CD4-positive, alpha-beta T cell (primary cell): ENCODE measurements at regions not wholly inside any gene's neighbourhood (a gene's known extent, or its start where the extent isn't known, plus 50 kb on each side); places are given as distances from the start of the nearest gene placed in this dataset.

Source experiments
- ATAC-seq: fragments of 200-7000 bp; cut with Tn5 transposase; one replicate; pipeline ENCODE4 v1.10.0; 2022; ENCODE audit warnings: mild to moderate bottlenecking; ENCODE audit not compliant: poor library complexity
- CTCF ChIA-PET: fragments of 350-600 bp; sonication (Branson Sonifier 250); formaldehyde crosslinking; loops from one replicate; lab custom pipeline; 2021; ENCODE audit warnings: antibody characterized with exemption, inconsistent platforms; lab: Charles Lee
- POLR2A ChIA-PET: fragments of 350-600 bp; sonication (Branson Sonifier 250); formaldehyde crosslinking; loops from one replicate; lab custom pipeline; 2021; ENCODE audit warnings: antibody characterized with exemption, inconsistent platforms; lab: Charles Lee
- DNase-seq, 14 experiments: peaks; one replicate each; pipeline ENCODE4 v3.0.0-alpha.2; 2013 to 2020; ENCODE audit warnings: mixed read lengths in 2 of 14
- H3K27ac ChIP-seq, 2 donors: one replicate each; pipeline versions ENCODE4 v1.5.1 to v1.7.0; 2013; ENCODE audit warnings: low read length in 2 of 2, low read depth in 1 of 2, mild to moderate bottlenecking in 1 of 2
- H3K27me3 ChIP-seq, 2 experiments: 1 replicate in 1 of 2; 2 replicates in 1 of 2; pipeline versions ENCODE4 v1.6.1 to v1.7.0; 2013; ENCODE audit warnings: low read length in 2 of 2, control low read depth in 1 of 2, mild to moderate bottlenecking in 1 of 2, moderate library complexity in 1 of 2; ENCODE audit not compliant: insufficient read depth in 2 of 2, control insufficient read depth in 1 of 2
- H3K36me3 ChIP-seq: one replicate; pipeline ENCODE4 v1.6.1; 2013; ENCODE audit warnings: low read length, control low read depth; ENCODE audit not compliant: insufficient read depth
- H3K4me1 ChIP-seq: one replicate; pipeline ENCODE4 v1.6.1; 2013; ENCODE audit warnings: low read length, control low read depth; ENCODE audit not compliant: insufficient read depth
- H3K4me3 ChIP-seq: one replicate; pipeline ENCODE4 v1.5.1; 2013; ENCODE audit warnings: mild to moderate bottlenecking, low read length, moderate library complexity
- H3K9me3 ChIP-seq, 2 experiments: 1 replicate in 1 of 2; 2 replicates in 1 of 2; pipeline versions ENCODE4 v1.6.1 to v1.7.0; 2013; ENCODE audit warnings: low read length in 2 of 2, mild to moderate bottlenecking in 2 of 2, control low read depth in 1 of 2, moderate library complexity in 1 of 2; ENCODE audit not compliant: control insufficient read depth in 1 of 2, insufficient read depth in 1 of 2
- H3K27ac Mint-ChIP-seq: one replicate; pipeline ENCODE4 v1.8.0; 2020; ENCODE audit warnings: mixed read lengths
- H3K27me3 Mint-ChIP-seq: one replicate; pipeline ENCODE4 v1.8.0; 2021; ENCODE audit warnings: mixed read lengths
- H3K36me3 Mint-ChIP-seq: one replicate; pipeline ENCODE4 v1.8.0; 2021; ENCODE audit warnings: low read depth, mixed read lengths
- H3K4me1 Mint-ChIP-seq: one replicate; pipeline ENCODE4 v1.8.0; 2021; ENCODE audit warnings: low read depth, mixed read lengths
- H3K4me3 Mint-ChIP-seq: one replicate; pipeline ENCODE4 v1.8.0; 2020; ENCODE audit warnings: mild to moderate bottlenecking, mixed read lengths
- H3K9me3 Mint-ChIP-seq: one replicate; pipeline ENCODE4 v1.8.0; 2020; ENCODE audit warnings: mixed read lengths
- intact Hi-C, 2 experiments: fragments of 100-400 bp; cut with DNase I in 1 of 2; cut with micrococcal nuclease in 1 of 2; formaldehyde crosslinking; loops; one replicate each; pipeline versions ENCODE4 v1.15.1 to v1.9.0; 2023 to 2025; cut with DNase I, micrococcal nuclease
- TF ChIP-seq, protein P1 (sequence below): fragments of 200-600 bp; IDR thresholded peaks from one replicate; pipeline ENCODE4 v1.8.0; 2022; ENCODE audit warnings: antibody characterized with exemption, mild to moderate bottlenecking

DNA sequence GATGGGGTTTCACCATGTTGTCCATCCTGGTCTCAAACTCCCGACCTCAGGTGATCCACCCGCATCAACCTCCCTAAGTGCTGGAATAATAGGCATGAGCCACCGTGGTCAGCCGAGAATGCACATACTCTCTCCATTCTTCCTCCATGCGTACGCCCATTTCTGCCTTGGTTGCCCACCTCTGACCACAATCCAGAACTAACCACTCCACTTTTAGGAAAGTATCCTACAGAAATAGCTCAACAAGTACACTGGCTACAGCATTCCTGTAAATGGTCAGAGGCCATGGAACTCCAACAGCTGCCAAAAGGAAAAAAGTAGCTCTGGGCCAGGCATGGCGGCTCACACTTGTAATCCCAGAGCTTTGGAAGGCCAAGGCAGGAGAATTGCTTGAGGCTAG is 60.7 kb downstream of the IRF2BPL start:
- Mint-ChIP-seq H3K4me3 (no peak overlapping the region), H3K4me1 (peaks cover 31% of the 10 kb centered on the region), H3K27ac (no peak overlapping the region), H3K27me3 (no peaks in the 10 kb centered on the region), H3K9me3 (no peaks in the 10 kb centered on the region), H3K36me3 (no peaks in the 10 kb centered on the region)
- no peaks in the 10 kb centered on the region for H3K36me3 ChIP-seq
- H3K27ac ChIP-seq = no peak overlapping the region
- H3K27me3 ChIP-seq = no peaks in the 10 kb centered on the region
- ATAC-seq (no peak), DNase-seq (no peak)
- H3K4me1 ChIP-seq = peaks cover 31% of the 10 kb centered on the region
- intact Hi-C loops = no loop called here
- ChIA-PET CTCF (interaction anchor here (1.8 kb wide), 1 partner anchor 21 kb away, joined by 4 read pairs; no protein-coding TSS in a partner anchor), POLR2A (interaction anchor here (1.2 kb wide), 1 partner anchor 12 kb away, joined by 3 read pairs; no protein-coding TSS in a partner anchor)
- TF ChIP-seq, protein P1, sequence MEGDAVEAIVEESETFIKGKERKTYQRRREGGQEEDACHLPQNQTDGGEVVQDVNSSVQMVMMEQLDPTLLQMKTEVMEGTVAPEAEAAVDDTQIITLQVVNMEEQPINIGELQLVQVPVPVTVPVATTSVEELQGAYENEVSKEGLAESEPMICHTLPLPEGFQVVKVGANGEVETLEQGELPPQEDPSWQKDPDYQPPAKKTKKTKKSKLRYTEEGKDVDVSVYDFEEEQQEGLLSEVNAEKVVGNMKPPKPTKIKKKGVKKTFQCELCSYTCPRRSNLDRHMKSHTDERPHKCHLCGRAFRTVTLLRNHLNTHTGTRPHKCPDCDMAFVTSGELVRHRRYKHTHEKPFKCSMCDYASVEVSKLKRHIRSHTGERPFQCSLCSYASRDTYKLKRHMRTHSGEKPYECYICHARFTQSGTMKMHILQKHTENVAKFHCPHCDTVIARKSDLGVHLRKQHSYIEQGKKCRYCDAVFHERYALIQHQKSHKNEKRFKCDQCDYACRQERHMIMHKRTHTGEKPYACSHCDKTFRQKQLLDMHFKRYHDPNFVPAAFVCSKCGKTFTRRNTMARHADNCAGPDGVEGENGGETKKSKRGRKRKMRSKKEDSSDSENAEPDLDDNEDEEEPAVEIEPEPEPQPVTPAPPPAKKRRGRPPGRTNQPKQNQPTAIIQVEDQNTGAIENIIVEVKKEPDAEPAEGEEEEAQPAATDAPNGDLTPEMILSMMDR = no peak
- no peak overlapping the region for H3K4me3 ChIP-seq
- H3K9me3 ChIP-seq = no peaks in the 10 kb centered on the region

DNA sequence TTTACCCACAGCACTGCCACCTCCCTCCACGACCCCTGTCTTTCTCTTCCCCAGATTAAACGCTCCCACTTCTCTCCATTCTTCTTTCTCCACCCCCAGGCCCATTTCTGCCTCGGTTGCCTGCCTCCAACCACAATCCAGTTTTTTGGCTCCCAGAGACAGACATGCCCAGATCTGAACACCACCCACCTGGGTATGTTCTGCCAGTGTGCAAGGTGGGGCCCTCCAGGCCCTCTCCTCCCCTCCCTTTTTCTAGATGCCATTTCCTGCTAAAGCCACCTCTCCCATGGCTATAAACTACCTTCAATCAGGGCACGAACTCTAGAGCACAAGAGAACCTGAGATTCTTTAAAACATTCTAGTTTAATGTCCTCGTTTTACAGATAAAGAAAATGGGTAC is 63.3 kb downstream of the IRF2BPL start:
- no peaks in the 10 kb centered on the region for H3K27me3 Mint-ChIP-seq
- Histone ChIP-seq H3K36me3 (no peaks in the 10 kb centered on the region), H3K27ac (no peak overlapping the region), H3K4me1 (peaks cover 50% of the 10 kb centered on the region), H3K4me3 (no peak overlapping the region), H3K27me3 (no peaks in the 10 kb centered on the region), H3K9me3 (no peaks in the 10 kb centered on the region)
- intact Hi-C loops = no loop called here
- peak overlapping the region; percentile 89 for H3K27ac Mint-ChIP-seq
- DNase-seq = no peak
- peak overlapping the region; percentile 65 for H3K4me3 Mint-ChIP-seq
- ChIA-PET CTCF (interaction anchor here (1.3 kb wide), 1 partner anchor 19 kb away, joined by 4 read pairs; no protein-coding TSS in a partner anchor), POLR2A (interaction anchor here (0.9 to 1.0 kb wide), 3 partner anchors 10 to 63 kb away, joined by 3 to 4 read pairs (median 3); partner anchors contain the start of gene IRF2BPL)
- no peaks in the 10 kb centered on the region for H3K9me3 Mint-ChIP-seq
- peaks cover 56% of the 10 kb centered on the region for H3K4me1 Mint-ChIP-seq
- TF ChIP-seq, protein P1 = no peak
- ATAC-seq = no peak
- no peaks in the 10 kb centered on the region for H3K36me3 Mint-ChIP-seq

DNA sequence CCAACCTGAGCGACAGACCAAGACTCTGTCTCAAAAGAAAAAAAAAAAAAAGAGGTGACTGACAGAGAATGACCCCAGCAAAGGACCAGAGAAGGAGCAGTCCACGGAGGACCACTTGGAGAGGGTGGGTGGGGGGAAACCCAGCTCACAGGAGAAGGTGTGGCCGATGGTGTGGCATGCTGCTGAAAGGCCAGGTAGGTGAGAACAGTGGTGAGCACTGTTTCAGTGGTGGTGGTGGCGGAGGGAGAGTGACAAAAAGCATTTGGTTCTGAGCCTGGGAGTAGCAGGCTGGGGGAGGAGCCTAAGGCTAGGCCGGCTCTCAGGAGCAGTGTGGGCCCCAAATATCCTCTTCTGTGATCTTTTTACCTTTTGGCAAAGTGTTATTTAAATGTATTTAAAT is 63.8 kb downstream of the IRF2BPL start:
- intact Hi-C loops = no loop called here
- peaks cover 59% of the 10 kb centered on the region for H3K4me1 Mint-ChIP-seq
- H3K27ac Mint-ChIP-seq = peak overlapping the region; percentile 89
- ChIA-PET CTCF (interaction anchor here (4.1 kb wide), 1 partner anchor 18 kb away, joined by 30 read pairs; no protein-coding TSS in a partner anchor), POLR2A (interaction anchor here (0.6 to 1.0 kb wide), 2 partner anchors 17 to 62 kb away, joined by 3 to 4 read pairs; no protein-coding TSS in a partner anchor)
- Histone ChIP-seq H3K36me3 (no peaks in the 10 kb centered on the region), H3K4me1 (peaks cover 50% of the 10 kb centered on the region), H3K27ac (no peak overlapping the region), H3K9me3 (no peaks in the 10 kb centered on the region), H3K27me3 (no peaks in the 10 kb centered on the region), H3K4me3 (no peak overlapping the region)
- no peak for ATAC-seq
- H3K4me3 Mint-ChIP-seq = no peak overlapping the region
- DNase-seq = peak in 1 of 14 experiments; percentile 24
- H3K9me3 Mint-ChIP-seq = no peaks in the 10 kb centered on the region
- TF ChIP-seq, protein P1 = no peak
- H3K36me3 Mint-ChIP-seq = no peaks in the 10 kb centered on the region
- no peaks in the 10 kb centered on the region for H3K27me3 Mint-ChIP-seq
